Right hindlimb (tissue), 1 donor: ENCODE measurements at regions not wholly inside any gene's neighbourhood (a gene's known extent, or its start where the extent isn't known, plus 50 kb on each side); places are given as distances from the start of the nearest gene placed in this dataset.
"Not testable (repeated sequence)": the region's sequence is repeated elsewhere in the genome, so short reads cannot be mapped to it uniquely, and the experiment has no call there.

ENCODE experiments used
- DNase-seq: peaks from one replicate; pipeline ENCODE4 v3.0.0-alpha.2; 2018

DNA sequence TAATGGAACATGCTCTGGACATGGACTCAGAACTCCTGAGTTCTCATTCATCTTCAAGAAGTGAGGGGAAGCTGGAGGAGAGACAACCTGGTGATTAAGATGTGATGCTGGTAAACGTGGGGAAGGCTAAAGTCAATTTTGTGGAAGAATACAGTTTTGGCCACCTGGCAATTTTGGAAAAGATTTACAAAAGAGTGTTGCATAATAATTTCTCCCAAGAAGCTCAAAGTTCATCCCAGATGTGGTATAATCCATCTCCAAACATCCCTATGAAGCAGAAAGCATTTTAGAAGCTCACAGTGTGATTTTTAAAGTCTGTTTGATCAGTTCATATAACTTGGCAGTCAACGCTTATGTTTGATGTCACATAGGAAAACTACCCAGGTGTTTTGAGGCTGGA, 208.7 kb downstream of the LMX1A start:
- no peak for DNase-seq

GRCh38 chr1:165144757-165145397, 211.6 kb downstream of the LMX1A start:
- peak; percentile 75 for DNase-seq

DNA sequence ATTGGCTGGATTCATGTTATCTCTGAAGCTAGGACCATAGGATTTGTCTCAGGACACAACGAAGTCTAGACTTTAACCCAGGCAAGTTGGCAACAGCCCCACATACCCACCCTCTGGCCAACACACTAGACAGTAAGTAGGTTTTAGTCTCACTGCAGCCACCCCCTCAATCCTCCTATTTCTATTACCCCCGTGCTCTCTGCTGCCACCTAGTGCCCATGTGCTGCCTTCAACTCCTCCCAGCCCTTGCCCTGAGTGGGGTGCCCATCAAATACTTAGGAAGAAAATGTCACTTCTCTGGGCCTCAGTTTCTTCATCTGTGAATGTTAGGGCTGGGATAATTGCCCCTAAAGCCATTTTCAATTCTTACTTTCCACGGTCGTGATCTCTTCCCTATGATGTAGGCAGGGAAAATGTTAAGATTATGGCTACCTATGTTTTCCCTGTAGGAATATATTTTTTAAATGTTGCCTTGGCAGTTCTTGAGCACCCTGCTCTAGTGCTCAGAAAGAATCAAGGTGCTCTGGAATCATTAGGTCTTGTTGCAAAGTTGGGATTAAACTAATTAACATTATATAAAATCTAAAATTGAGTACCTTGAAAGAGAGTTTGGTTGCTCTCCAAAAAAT, 213.0 kb downstream of the LMX1A start:
- no peak for DNase-seq

DNA sequence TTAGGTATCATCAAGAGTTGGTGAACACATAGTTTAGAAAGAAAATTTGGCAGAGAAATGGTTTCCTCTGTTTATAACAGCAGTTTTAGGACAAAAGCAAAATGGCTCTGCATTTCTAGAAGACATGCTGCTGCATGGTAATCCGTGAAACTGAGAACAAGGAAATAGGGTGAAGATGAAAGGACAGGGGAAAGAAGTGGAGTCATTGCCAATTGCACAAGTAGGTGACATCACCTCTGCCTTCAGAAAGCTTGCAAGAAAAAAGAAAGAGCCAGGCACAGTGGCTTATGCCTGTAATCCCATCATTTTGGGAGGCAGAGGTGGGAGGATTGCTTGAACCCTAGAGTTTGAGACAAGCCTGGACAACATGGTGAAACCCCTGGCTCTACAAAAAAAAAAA, 217.6 kb downstream of the LMX1A start:
- DNase-seq, result no peak

DNA sequence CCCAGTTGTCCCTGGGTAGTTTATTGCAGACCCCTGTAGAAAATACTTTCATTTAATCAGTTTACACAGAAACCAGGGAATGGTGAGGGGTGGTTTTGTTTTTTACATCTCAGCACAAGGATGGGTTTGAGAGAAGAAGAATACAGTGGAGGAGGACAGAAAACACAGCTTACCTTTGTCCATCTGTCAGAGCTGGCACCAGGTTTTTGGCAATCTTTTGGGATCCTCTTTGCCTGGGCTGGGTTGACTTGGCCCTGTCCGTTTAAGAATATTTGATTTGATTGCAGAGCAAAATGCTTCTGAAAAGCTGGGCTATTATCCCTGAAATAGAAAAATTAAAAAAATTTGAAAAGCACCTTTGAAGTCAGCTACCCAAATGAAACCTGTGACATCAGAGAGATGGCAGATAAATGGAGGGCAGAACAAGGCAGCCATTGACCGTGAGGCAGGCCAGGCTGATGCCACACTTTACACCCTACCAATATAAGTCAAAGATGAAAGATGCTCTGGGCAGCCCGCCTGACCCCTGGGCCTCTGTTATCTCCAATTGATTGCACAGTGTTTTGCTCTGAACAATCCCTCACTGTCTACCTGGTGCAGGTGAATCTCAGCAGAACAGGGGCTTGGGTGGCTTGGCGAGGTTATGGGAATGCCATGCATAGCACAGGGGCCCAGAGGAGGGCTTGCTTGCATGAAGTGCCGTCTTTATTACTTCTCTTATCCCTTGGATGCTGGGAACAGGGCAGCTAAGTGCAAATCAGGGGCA, 218.8 kb downstream of the LMX1A start:
- no peak for DNase-seq

DNA sequence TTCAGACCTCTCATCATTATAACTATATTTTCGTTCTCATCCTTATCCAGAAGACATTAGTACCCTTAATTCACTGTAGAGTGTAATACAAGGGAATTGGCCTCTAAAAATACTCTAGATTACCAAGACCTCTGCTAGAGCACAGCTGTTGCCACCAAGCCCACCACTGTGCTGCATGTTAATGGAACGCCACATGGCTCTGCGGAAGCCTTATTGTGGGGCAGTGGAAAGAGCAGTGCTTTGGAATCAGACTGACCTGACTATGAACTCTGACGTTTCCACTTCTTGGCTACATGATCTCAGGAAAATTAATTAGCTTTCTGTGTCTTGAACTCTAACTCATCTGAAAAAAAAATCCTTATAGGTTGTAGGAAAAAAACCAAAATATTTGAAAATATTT, 222.1 kb downstream of the LMX1A start:
- no peak for DNase-seq

GRCh38 chr1:165129568-165130164, 226.8 kb downstream of the LMX1A start:
- DNase-seq, result peak; percentile 63

DNA sequence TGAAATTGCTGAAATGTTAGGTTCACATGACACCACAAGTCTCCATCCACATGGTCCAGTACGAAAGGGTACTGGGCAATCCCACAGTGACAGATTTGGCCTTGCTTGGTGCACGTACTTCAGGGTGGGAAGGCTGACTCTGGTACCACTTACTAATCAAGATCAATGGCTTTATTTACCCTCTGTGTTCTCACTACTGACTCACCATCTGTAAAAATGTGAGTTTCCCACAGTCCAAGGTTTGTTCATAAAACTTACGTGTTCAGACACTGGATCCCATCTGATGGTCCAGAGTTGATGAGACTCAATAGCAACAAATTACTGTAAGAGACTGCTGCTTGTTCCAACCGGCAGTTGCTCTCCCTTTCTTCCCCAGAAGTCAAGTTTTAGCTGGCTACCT, 231.7 kb downstream of the LMX1A start:
- DNase-seq, result no peak

DNA sequence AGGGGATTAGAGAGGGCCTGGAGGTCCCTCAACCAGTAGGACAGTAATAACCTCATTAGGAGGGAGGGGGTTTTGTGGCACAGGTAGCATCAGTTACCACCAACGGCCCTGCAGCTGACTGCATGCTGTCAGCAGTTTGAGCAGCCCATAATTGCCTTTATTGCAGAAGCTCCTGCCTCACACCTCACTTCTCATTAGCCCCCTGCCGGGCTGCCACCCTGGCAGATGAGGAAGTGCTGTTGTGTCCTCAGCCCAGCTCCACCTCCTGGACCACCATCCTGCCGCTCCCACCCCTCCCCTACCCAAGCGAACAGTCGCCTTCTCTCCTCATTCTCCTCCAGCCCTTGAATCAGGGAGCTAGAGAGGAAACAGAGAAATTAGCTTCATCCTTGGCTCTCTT, 237.4 kb downstream of the LMX1A start:
- no peak for DNase-seq

DNA sequence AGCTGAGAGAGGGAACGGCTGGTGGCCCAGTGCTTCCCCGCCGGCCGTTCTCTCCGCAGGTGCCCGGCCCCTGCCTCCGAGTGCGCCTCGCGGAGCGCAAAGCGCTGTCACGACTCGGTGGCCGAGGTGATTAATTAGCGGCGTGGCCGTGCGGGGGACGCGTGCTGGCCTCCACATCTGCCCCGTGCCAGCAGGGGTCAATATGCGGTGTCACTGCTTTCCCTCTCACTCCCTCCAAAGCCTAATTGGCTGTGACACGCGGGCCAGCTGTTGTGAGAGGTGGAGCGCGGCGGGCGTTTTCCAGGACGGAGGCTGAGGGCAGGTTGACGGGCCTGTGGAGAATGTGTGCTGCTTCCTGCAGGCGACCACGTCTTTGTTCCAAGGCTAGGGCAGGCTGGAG, 239.0 kb downstream of the LMX1A start:
- DNase-seq, result no peak

DNA sequence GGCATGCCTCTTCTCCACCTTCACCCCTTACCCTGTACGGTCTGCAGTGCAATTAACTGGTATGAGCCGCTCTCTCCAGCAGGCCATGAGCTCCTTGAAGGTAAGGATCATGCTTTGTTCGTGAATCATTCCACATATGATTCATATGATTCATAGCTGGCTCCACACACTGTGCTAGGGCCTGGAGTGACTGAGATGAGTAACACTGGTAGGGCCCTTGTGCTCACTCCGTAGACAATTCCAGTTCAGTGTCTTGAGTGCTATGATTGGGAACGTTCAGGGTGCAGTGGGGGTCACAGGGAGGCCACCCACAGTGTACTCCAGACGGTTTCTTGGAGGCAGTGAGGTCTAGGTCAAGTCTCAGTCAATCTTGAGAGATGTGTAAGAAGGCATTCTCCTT, 239.8 kb downstream of the LMX1A start:
- DNase-seq, result no peak

DNA sequence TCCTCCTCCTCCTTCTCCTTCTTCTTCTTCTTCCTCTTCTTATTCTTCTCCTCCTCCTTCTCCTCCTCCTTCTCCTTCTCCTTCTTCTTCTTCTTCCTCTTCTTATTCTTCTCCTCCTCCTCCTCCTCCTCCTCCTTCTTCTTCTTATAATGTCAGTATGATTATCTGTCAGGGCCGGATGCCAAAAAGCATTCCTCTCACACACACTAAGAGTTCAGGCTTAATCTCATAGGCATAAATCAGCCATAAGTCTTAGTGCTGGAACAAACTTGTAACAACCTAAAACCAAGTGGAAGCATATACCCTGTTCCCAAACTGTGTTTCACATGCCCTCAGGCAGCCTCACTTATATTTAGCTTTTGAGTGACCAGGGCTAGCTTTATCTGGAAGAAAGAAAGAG, 240.3 kb downstream of the LMX1A start:
- DNase-seq, result no peak

- DNase-seq, result no peak
Measured at GRCh38 chr1:165114889-165115285, 241.6 kb downstream of the LMX1A start.

DNA sequence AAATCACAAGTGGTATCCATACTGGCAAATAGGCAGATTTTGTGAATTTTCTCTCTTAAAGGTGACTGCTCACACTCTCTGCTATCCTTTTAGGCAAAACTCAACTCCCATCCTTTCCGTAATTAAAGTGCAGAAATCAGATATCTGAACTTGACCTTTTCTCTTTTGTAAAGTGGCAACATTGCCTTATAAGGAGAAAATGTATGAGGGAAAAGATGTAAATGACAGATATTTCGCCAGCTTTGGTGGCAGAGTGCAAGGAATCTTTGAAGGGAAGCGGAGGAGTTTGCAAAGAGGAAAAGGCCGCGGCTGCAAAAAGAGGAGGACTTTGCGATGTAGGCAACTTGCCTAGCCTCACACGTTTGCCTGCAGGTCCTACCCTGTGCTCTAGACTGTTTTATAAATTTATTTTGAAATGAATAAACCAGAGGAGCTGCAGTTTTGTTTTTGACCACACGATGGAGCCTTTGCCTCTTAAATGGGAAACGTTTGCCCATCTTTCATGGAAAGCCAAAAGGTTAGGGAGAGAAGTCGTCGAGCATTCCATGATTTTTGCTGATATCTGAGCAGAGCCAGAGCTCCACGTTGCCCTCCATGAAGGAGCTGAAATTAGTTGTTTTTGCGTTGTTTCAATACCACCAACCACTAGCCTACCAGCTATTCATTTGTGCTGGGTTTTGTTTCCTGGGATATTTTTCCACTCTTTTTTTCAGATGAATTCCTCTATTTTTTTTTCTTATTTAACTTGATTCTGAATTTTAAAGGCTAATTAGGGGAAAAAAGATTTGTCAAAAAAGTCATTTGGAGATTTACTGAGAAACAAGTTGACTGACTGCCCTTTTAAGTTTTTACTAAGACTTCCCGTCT, 242.3 kb downstream of the LMX1A start:
- DNase-seq, result peak; percentile 31

DNA sequence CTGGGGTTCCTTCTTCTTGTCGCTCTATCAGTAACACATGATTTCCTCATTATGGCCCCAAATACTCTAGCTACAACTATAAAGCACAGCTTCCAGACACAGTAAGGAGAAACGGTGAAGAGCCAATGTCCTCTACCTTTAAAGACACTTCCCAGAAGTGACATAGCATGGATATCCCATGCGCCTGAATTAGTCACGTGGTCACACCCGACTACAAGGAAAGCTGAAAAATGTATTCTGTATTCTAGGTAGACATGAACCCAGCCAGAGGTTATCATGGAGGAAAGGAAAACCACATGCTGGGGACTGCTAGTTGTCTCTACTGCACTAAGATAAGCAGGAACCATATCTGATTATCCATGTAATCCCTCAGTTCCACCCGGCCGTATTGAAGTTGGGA, 244.3 kb downstream of the LMX1A start:
- DNase-seq, result no peak

GRCh38 chr1:165109013-165109412, 247.5 kb downstream of the LMX1A start:
- DNase-seq, result no peak

GRCh38 chr1:165092542-165093162, 263.9 kb downstream of the LMX1A start:
- DNase-seq, result not testable (repeated sequence)

DNA sequence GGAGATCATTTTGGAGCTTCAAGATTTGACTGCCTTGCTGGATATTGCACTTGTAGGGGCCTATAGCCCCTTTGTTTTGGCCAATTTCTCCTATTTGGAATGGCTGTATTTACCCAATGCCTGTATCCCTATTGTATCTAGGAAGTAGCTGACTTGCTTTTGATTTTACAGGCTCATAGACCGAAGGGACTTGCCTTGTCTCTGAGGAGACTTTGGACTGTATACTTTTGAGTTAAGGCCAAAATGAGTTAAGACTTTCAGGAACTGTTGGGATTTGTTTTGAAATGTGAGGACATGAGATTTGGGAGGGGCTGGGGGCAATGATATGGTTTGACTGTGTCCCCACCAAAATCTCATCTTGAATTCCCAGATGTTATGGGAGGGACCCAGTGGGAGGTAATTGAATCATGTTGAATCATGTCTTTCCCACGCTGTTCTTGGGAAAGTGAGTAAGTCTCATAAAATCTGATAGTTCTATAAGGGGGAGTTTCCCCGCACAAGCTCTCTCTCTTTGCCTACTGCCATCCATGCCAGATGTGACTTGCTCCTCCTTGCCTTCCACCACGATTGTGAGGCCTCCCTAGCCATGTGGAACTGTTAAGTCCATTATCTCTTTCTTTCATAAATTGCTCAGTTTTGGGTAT, 276.1 kb downstream of the LMX1A start:
- no peak for DNase-seq

- DNase-seq, result no peak
Measured at GRCh38 chr1:165078391-165078790, 278.1 kb downstream of the LMX1A start.

GRCh38 chr1:165075725-165076370, 280.7 kb downstream of the LMX1A start:
- DNase-seq, result peak; percentile 34
